Epithelial cell of proximal tubule (primary cell): ENCODE measurements at regions not wholly inside any gene's neighbourhood (a gene's known extent, or its start where the extent isn't known, plus 50 kb on each side); places are given as distances from the start of the nearest gene placed in this dataset.
"Not testable (repeated sequence)": the region's sequence is repeated elsewhere in the genome, so short reads cannot be mapped to it uniquely, and the experiment has no call there.

Experiments
- DNase-seq: peaks from one replicate; pipeline ENCODE4 v3.0.0-alpha.2; 2011; ENCODE audit warnings: low read depth
- H3K4me3 ChIP-seq: 2 replicates; pipeline ENCODE4 v1.5.1; 2011; ENCODE audit warnings: low read depth, mild to moderate bottlenecking, low read length
- CTCF ChIP-seq: conservative IDR thresholded peaks from 2 replicates; pipeline ENCODE4 v1.5.1; 2012; ENCODE audit warnings: low read depth, mild to moderate bottlenecking, low read length

- no peak for TF ChIP-seq CTCF
- H3K4me3 ChIP-seq = no peak overlapping the region
- DNase-seq = no peak
Observed at GRCh38 chrX:10697616-10698317, 77.4 kb upstream of the MID1 start.

- no peak for DNase-seq
- no peak for TF ChIP-seq CTCF
- H3K4me3 ChIP-seq = no peak overlapping the region
Observed at GRCh38 chrX:10698318-10698640, 77.9 kb upstream of the MID1 start.

DNA sequence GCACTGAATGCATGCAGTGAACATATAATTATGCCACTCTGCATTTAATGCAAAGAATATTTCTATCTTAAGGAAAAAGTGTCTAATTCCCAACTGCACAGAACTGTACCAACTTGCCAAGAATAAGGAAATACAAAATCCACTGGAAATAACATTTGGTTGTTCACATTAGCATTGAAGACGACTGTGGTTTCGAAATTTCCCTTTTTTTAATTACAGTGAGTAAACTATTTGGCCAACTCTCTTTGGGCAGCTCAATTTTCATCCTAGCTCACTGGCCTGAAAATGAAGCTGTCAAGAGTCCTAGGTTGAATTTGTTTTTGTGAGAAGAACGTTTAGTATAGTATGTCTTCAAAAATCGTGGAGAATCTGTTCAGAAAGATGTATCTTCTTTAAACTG is 81.6 kb upstream of the MID1 start:
- H3K4me3 ChIP-seq = no peak overlapping the region
- TF ChIP-seq CTCF = no peak

DNA sequence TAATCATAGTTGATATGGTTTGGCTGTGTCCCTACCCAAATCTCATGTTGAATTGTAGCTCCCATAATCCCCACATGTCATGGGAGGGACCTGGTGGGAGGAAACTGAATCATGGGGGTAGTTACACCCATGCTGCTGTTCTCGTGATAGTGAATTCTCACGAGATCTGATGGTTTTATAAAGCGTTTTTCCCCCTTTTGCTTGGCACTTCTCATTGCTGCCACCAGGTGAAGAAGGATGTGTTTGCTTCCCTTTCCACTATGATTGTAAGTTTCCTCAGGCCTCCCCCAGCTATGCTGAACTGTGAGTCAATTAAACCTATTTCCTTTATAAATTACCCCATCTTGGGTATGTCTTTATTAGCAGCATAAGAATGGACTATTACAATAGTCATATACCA is 86.0 kb upstream of the MID1 start:
- not testable (repeated sequence) for DNase-seq, H3K4me3 ChIP-seq

More for the DNA sequence above, 81.6 kb upstream of the MID1 start:
- DNase-seq = no peak

GRCh38 chrX:10707773-10708172 is 87.4 kb upstream of the MID1 start:
- no peak for TF ChIP-seq CTCF
- DNase-seq = no peak
- no peak overlapping the region for H3K4me3 ChIP-seq

- H3K4me3 ChIP-seq = no peak overlapping the region
- no peak for DNase-seq
- no peak for TF ChIP-seq CTCF
Observed at GRCh38 chrX:10709276-10709675, 88.9 kb upstream of the MID1 start.

GRCh38 chrX:10714531-10714930 is 94.1 kb upstream of the MID1 start:
- no peak for TF ChIP-seq CTCF
- DNase-seq = no peak
- H3K4me3 ChIP-seq = no peak overlapping the region
